ENCODE measurements at regions not wholly inside any gene's neighbourhood (a gene's known extent, or its start where the extent isn't known, plus 50 kb on each side); places are given as distances from the start of the nearest gene placed in this dataset.

DNA sequence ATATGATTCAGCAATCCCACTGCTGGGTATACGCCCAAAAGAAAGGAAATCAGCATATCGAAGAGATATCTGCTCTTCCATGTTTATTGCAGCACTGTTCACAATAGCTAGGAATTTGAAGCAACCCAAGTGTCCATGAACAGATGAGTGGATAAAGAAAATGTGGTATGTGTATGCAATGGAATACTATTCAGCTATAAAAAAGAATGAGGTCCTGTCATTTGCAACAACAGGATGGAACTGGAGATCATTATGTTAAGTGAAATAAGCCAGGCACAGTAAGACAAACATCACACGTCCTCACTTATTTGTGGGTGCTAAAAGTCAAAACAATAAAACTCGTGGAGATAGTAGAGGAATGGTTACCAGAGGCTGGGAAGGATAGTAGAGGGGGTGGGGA is 153.8 kb upstream of the LEF1 start:
- Histone ChIP-seq H3K4me3 (ENCODE audit: low read depth, low read length) (no peak overlapping the region), H3K4me1 (no peaks in the 10 kb centered on the region), H3K9me3 (no peaks in the 10 kb centered on the region), H3K27me3 (no peaks in the 10 kb centered on the region), H3K36me3 (no peaks in the 10 kb centered on the region)
- DNase-seq: no peak
- TF ChIP-seq, protein P1, sequence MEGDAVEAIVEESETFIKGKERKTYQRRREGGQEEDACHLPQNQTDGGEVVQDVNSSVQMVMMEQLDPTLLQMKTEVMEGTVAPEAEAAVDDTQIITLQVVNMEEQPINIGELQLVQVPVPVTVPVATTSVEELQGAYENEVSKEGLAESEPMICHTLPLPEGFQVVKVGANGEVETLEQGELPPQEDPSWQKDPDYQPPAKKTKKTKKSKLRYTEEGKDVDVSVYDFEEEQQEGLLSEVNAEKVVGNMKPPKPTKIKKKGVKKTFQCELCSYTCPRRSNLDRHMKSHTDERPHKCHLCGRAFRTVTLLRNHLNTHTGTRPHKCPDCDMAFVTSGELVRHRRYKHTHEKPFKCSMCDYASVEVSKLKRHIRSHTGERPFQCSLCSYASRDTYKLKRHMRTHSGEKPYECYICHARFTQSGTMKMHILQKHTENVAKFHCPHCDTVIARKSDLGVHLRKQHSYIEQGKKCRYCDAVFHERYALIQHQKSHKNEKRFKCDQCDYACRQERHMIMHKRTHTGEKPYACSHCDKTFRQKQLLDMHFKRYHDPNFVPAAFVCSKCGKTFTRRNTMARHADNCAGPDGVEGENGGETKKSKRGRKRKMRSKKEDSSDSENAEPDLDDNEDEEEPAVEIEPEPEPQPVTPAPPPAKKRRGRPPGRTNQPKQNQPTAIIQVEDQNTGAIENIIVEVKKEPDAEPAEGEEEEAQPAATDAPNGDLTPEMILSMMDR (IDR thresholded peaks at IDR 0.05; ENCODE audit: low read depth, low read length): no peak

DNA sequence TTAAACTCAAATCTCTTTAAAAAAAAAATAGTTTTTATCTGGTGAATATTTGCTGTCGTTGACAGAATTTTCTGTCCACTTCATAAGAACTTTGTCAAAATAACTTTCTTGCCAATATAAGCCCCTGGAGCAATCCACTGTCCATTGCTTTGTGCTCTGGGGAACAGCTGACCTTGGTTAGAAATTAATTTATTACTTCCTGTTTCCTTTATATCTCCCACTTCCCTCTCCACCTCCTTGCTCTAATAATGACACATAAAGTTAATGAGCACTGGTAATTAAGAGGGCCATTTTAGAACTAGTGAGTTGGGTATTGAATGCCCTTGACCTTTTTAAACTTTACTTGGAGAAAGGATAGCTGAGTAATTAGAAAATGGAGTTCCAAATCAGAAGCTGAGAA is 151.3 kb upstream of the LEF1 start:
- Histone ChIP-seq H3K27me3 (no peaks in the 10 kb centered on the region), H3K4me1 (no peaks in the 10 kb centered on the region), H3K9me3 (no peaks in the 10 kb centered on the region), H3K4me3 (ENCODE audit: low read depth, low read length) (no peak overlapping the region), H3K36me3 (no peaks in the 10 kb centered on the region)
- TF ChIP-seq, protein P1 (IDR thresholded peaks at IDR 0.05; ENCODE audit: low read depth, low read length): no peak
- no peak for DNase-seq

DNA sequence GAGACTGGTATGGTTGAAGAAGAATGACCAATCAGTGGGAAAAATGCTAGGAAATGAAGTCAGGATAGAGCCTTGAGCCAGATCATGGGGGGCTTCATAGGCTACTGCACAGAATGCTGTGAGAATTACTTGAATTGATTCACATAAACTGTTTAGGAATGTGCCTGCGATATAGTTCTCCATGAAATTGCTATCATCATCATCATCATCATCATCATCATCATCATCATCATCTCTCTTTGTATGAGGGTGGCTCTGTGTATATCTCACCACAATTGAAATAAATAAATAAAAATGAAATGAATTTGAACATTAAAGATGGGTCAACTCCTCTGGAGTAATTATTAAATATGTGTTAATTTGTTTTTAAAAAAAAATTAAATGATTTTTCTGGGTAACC is 148.6 kb upstream of the LEF1 start:
- no peaks in the 10 kb centered on the region; the same call in 1 of the 2 replicates for H3K4me1 ChIP-seq
- no peaks in the 10 kb centered on the region for H3K9me3 ChIP-seq
- no peaks in the 10 kb centered on the region for H3K27me3 ChIP-seq
- H3K4me3 ChIP-seq (ENCODE audit: low read depth, low read length): no peak overlapping the region
- TF ChIP-seq, protein P1 (IDR thresholded peaks at IDR 0.05; ENCODE audit: low read depth, low read length): no peak
- H3K36me3 ChIP-seq: no peaks in the 10 kb centered on the region
- no peak for DNase-seq

DNA sequence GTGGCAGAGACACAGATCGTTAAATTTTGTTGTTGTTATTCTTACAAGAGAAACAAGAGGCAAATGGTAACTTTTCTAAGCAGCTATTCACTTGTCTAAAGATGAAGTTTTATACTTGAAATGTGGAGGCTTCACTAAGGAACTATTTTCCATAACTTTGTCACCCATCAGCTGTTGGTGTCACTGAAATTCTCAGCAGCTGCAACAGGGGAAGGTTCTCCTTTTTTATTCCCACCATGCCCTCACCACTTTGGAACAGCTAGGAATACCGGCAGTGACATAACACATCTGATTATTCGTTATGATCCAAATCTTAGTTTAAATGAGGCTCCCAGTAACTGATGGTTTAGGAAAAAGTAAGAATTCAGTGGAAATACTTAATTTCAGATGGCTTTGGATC is 147.0 kb upstream of the LEF1 start:
- Histone ChIP-seq H3K36me3 (no peaks in the 10 kb centered on the region), H3K9me3 (no peaks in the 10 kb centered on the region), H3K4me3 (ENCODE audit: low read depth, low read length) (no peak overlapping the region), H3K27me3 (no peaks in the 10 kb centered on the region), H3K4me1 (no peaks in the 10 kb centered on the region; the same call in 1 of the 2 replicates)
- DNase-seq: no peak
- TF ChIP-seq, protein P1 (IDR thresholded peaks at IDR 0.05; ENCODE audit: low read depth, low read length): no peak

DNA sequence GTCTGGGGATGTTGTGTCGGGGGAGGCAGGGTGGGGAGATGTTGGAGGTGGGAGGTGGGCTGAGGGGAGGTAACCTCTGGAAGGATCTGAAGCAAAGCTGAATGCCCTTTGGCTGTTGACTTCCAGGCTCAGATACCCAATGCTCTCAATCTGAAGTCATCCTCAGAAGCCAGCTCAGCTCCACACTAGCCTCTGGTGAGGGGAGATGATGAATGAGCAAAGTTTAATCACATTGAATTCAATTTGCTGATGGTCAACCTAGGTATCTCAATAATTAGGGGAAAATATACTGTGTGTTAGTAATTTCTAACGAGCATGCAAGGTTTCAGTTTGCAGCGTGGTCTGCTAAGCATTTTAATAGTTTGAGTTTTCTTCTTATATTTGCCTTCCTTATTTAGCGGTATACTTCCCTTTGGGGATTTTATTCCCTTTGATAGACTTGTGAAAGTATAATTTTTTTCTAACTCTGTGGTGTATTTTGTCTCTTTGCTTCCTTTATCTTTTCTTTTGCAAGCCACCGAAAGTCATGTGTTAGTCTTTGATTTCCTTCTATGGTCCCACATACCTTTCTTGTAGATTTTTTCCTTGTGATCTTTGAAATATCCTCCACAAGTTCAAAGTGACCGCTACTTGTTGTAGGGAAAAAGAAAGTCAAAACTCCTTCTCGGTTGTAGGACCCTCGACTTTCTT is 146.3 kb upstream of the LEF1 start:
- Histone ChIP-seq H3K36me3 (no peaks in the 10 kb centered on the region), H3K4me3 (ENCODE audit: low read depth, low read length) (no peak overlapping the region), H3K9me3 (no peaks in the 10 kb centered on the region), H3K4me1 (no peaks in the 10 kb centered on the region; the same call in 1 of the 2 replicates), H3K27me3 (no peaks in the 10 kb centered on the region)
- no peak for DNase-seq
- TF ChIP-seq, protein P1 (IDR thresholded peaks at IDR 0.05; ENCODE audit: low read depth, low read length): no peak

DNA sequence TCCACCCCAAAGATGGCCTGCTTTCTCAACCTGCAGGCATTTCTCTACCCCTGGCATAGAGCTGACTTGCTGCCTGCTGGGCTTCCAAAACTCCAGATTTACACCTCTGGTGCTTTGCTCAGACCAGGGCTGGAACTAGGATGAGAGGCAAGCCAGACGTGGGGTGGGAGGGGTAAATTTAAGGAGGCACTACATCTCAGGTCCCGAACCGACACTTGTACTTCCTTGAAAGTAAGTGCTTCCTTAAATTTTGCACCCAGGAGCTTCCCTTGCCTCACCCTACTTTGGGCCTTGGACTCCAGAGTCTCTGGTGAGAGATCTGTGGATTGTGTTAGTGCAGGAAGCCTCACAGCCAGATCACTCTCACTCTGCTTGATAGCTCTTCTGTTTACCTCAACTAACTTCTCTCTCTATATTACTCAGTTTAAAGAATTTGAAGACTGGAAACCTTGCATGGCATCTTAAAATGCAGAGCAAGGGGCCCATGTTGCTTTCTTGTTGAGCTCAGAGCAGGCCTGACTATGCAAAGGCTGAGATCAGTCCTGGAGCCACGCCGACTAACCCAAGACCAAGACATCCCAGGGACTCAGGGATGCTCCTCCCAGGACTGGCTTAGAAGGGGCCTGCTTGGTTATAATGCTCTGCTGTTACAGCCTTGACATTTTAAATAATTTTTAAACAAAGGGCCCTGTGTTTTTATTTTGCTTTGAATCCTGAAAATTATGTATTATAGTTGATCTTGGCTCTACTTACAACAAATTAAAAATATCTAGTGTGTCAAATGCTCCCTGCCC is 145.0 kb upstream of the LEF1 start:
- H3K27me3 ChIP-seq: no peaks in the 10 kb centered on the region
- no peaks in the 10 kb centered on the region for H3K9me3 ChIP-seq
- DNase-seq: no peak
- no peaks in the 10 kb centered on the region for H3K36me3 ChIP-seq
- H3K4me1 ChIP-seq: no peaks in the 10 kb centered on the region; the same call in 1 of the 2 replicates
- TF ChIP-seq, protein P1 (IDR thresholded peaks at IDR 0.05; ENCODE audit: low read depth, low read length): no peak
- no peak overlapping the region for H3K4me3 ChIP-seq (ENCODE audit: low read depth, low read length)

All from BE2C (cell line).